Neuronal stem cell (in vitro differentiated cells): ENCODE measurements at regions not wholly inside any gene's neighbourhood (a gene's known extent, or its start where the extent isn't known, plus 50 kb on each side); places are given as distances from the start of the nearest gene placed in this dataset.

Experiments
- DNase-seq: peaks from one replicate; pipeline ENCODE4 v3.0.0-alpha.2; 2013; ENCODE audit warnings: low spot score
- H2AFZ ChIP-seq: one replicate; pipeline ENCODE4 v1.6.1; 2013; ENCODE audit warnings: mild to moderate bottlenecking, low read length, inconsistent platforms
- H2AK5ac ChIP-seq: 2 replicates; pipeline ENCODE4 v1.6.1; 2013; ENCODE audit warnings: low read depth, mild to moderate bottlenecking, inconsistent platforms, low read length, moderate library complexity, mixed read lengths
- H2BK120ac ChIP-seq: 2 replicates; pipeline ENCODE4 v1.6.1; 2013; ENCODE audit warnings: low read depth, mild to moderate bottlenecking, inconsistent platforms, low read length, moderate library complexity, mixed read lengths
- H2BK12ac ChIP-seq: one replicate; pipeline ENCODE4 v1.6.1; 2013; ENCODE audit warnings: low read length, inconsistent platforms
- H2BK15ac ChIP-seq: 2 replicates; pipeline ENCODE4 v1.6.1; 2013; ENCODE audit warnings: mild to moderate bottlenecking, low read length, inconsistent platforms, mixed read lengths
- H2BK5ac ChIP-seq: one replicate; pipeline ENCODE4 v1.6.1; 2013; ENCODE audit warnings: inconsistent platforms, mild to moderate bottlenecking, low read length, moderate library complexity
- H3K14ac ChIP-seq: one replicate; pipeline ENCODE4 v1.6.1; 2013; ENCODE audit warnings: low read length, inconsistent platforms
- H3K18ac ChIP-seq: 2 replicates; pipeline ENCODE4 v1.6.1; 2013; ENCODE audit warnings: low read length, inconsistent platforms
- H3K23ac ChIP-seq: 2 replicates; pipeline ENCODE4 v1.6.1; 2013; ENCODE audit warnings: low read depth, mild to moderate bottlenecking, mixed read lengths, low read length, inconsistent platforms; ENCODE audit not compliant: poor library complexity
- H3K27ac ChIP-seq: replicated peaks from 3 replicates; pipeline ENCODE4 v1.5.1; 2013; ENCODE audit warnings: low read length, inconsistent platforms
- H3K27me3 ChIP-seq, 3 experiments: 2 replicates each; pipeline ENCODE4 v1.6.1; 2013; ENCODE audit warnings: low read length in 3 of 3, mild to moderate bottlenecking in 2 of 3, inconsistent platforms in 1 of 3, low read depth in 1 of 3, mixed read lengths in 1 of 3, moderate library complexity in 1 of 3; ENCODE audit not compliant: control insufficient read depth in 3 of 3, insufficient read depth in 3 of 3
- H3K36me3 ChIP-seq, 2 donors: replicated peaks in 1 of 2; 2 replicates each; pipeline ENCODE4 v1.6.1; 2013; ENCODE audit warnings: low read length in 2 of 2; ENCODE audit not compliant: control insufficient read depth in 2 of 2, insufficient read depth in 2 of 2
- H3K4ac ChIP-seq: 2 replicates; pipeline ENCODE4 v1.6.1; 2013; ENCODE audit warnings: inconsistent platforms, mild to moderate bottlenecking, low read length, moderate library complexity
- H3K4me1 ChIP-seq, 2 donors: 1 replicate in 1 of 2; 2 replicates in 1 of 2; pipeline ENCODE4 v1.6.1; 2013; ENCODE audit warnings: low read length in 2 of 2, low read depth in 1 of 2; ENCODE audit not compliant: control insufficient read depth in 2 of 2, insufficient read depth in 1 of 2
- H3K4me2 ChIP-seq: one replicate; pipeline ENCODE4 v1.6.1; 2013; ENCODE audit warnings: mild to moderate bottlenecking, low read length, inconsistent platforms; ENCODE audit not compliant: insufficient read depth, poor library complexity, severe bottlenecking
- H3K4me3 ChIP-seq, 2 donors: 2 replicates each; pipeline ENCODE4 v1.5.1; 2013; ENCODE audit warnings: low read length in 2 of 2, mild to moderate bottlenecking in 2 of 2, inconsistent platforms in 1 of 2, moderate library complexity in 1 of 2
- H3K79me1 ChIP-seq: one replicate; pipeline ENCODE4 v1.6.1; 2013; ENCODE audit warnings: low read depth, mild to moderate bottlenecking, inconsistent platforms, low read length, moderate library complexity
- H3K9ac ChIP-seq: one replicate; pipeline ENCODE4 v1.6.1; 2013; ENCODE audit warnings: mild to moderate bottlenecking, low read depth, low read length, inconsistent platforms; ENCODE audit not compliant: poor library complexity
- H3K9me3 ChIP-seq, 2 donors: replicated peaks in 1 of 2; 2 replicates each; pipeline versions ENCODE3 to v1.6.1; 2013; ENCODE audit warnings: low read length in 2 of 2, mild to moderate bottlenecking in 2 of 2, inconsistent platforms in 1 of 2, low read depth in 1 of 2, mixed read lengths in 1 of 2, moderate library complexity in 1 of 2; ENCODE audit not compliant: control insufficient read depth in 2 of 2, insufficient read depth in 1 of 2
- H4K8ac ChIP-seq: one replicate; pipeline ENCODE4 v1.6.1; 2013; ENCODE audit warnings: low read depth, mild to moderate bottlenecking, inconsistent platforms, low read length, moderate library complexity
- H4K91ac ChIP-seq: one replicate; pipeline ENCODE4 v1.6.1; 2013; ENCODE audit warnings: low read length, low read depth, mild to moderate bottlenecking, inconsistent platforms; ENCODE audit not compliant: poor library complexity
- WGBS, 2 donors: extraction: QIAGEN DNeasy Blood & Tissue Kit; methylation state at CpG; one replicate each; pipeline ENCODE4 v1.1.7; 2013; ENCODE audit warnings: missing lambda C conversion rate in 2 of 2, mixed read lengths in 1 of 2; ENCODE audit not compliant: insufficient read length in 2 of 2, insufficient replicate concordance in 1 of 2; ENCODE audit errors: extremely low coverage in 2 of 2; 5-methylcytosine and 5-hydroxymethylcytosine counted together

GRCh38 chr3:197365586-197365985 is 67.2 kb upstream of the DLG1 start:
- Histone ChIP-seq H3K23ac (no peak overlapping the region), H3K36me3 (no peaks in the 10 kb centered on the region), H2BK15ac (no peak overlapping the region), H3K14ac (no peak overlapping the region), H4K91ac (no peak overlapping the region), H3K4me3 (no peak overlapping the region), H3K4ac (no peak overlapping the region), H3K27me3 (peaks cover 0 to 7% (median 0%) of the 10 kb centered on the region in 3 experiments), H2BK5ac (no peak overlapping the region), H3K4me2 (no peak overlapping the region), H2BK120ac (no peak overlapping the region), H3K4me1 (peaks cover 16 to 33% of the 10 kb centered on the region in 2 donors), H3K9ac (no peak overlapping the region), H4K8ac (no peak overlapping the region), H2BK12ac (no peak overlapping the region), H3K79me1 (no peaks in the 10 kb centered on the region), H2AK5ac (no peak overlapping the region), H2AFZ (no peak overlapping the region), H3K27ac (no peak overlapping the region), H3K18ac (no peak overlapping the region), H3K9me3 (peaks cover 0 to 2% of the 10 kb centered on the region in 2 donors)
- no peak for DNase-seq
- WGBS, 2 donors, result no CpG with 5 or more reads among the region's 4 CpGs

DNA sequence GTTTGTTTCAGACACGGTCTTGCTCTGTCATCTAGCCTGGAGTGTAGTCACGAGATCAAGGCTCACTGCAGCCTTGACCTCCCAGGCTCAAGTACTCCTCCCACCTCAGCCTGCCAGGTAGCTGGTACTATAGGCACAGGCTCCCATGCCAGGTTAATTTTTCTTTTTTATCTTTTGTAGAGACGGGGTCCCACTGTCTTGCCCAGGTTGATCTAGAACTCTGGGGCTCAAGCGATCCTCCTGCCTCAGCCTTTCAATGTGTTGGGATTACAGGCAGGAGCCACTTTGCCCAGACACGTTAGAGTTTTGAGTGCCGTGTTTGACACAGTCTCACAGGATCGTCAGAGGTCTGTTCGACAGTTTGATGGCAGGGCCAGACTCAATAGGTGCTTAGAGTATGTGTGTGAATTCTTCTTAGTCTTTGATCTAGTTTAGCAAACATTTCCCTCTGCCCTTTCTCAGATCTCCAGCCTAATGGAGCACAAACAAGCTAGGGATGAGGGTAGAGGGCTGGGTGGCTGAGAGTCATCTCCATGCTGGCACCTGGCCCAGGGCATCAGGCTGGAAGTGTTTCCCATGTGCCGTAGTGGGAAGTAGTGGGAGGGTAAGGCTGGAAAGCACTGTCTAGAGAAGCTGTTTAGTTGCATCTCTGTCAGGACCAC is 66.1 kb upstream of the DLG1 start:
- DNase-seq, result no peak
- peak overlapping the region; percentile 4 for H2AK5ac ChIP-seq
- no CpG with 5 or more reads among the region's 9 CpGs for WGBS, 2 donors

GRCh38 chr3:197363553-197364409 is 65.4 kb upstream of the DLG1 start:
- Histone ChIP-seq H2BK12ac (no peak overlapping the region), H2AK5ac (no peak overlapping the region), H3K14ac (no peak overlapping the region), H4K8ac (no peak overlapping the region), H3K4me1 (peaks cover 12 to 32% of the 10 kb centered on the region in 2 donors), H3K9me3 (peaks cover 7 to 8% of the 10 kb centered on the region in 2 donors), H2BK120ac (no peak overlapping the region), H4K91ac (no peak overlapping the region), H3K23ac (no peak overlapping the region), H3K27ac (peak overlapping the region; percentile 57), H3K36me3 (no peaks in the 10 kb centered on the region), H3K4me2 (no peak overlapping the region), H3K9ac (no peak overlapping the region), H2BK5ac (no peak overlapping the region), H2BK15ac (no peak overlapping the region), H3K79me1 (no peaks in the 10 kb centered on the region), H2AFZ (peak overlapping the region; percentile 80), H3K4me3 (no peak overlapping the region), H3K27me3 (peaks cover 0 to 7% (median 0%) of the 10 kb centered on the region in 3 experiments), H3K4ac (no peak overlapping the region), H3K18ac (peak overlapping the region; percentile 4)
- WGBS, 2 donors, result no CpG with 5 or more reads among the region's 14 CpGs
- DNase-seq, result no peak

More for the DNA sequence above, 66.1 kb upstream of the DLG1 start:
- H3K4me3 ChIP-seq, result no peak overlapping the region
- H3K36me3 ChIP-seq, result no peaks in the 10 kb centered on the region
- no peak overlapping the region for H3K4ac ChIP-seq
- peak overlapping the region; percentile 20 for H2BK5ac ChIP-seq
- H3K9me3 ChIP-seq, result peaks cover 4 to 7% of the 10 kb centered on the region in 2 donors
- H3K14ac ChIP-seq, result no peak overlapping the region
- no peak overlapping the region for H3K4me2 ChIP-seq
- no peak overlapping the region for H4K91ac ChIP-seq
- no peak overlapping the region for H2BK120ac ChIP-seq
- peaks cover 12 to 33% of the 10 kb centered on the region in 2 donors for H3K4me1 ChIP-seq
- H2BK12ac ChIP-seq, result peak overlapping the region; percentile 47
- no peaks in the 10 kb centered on the region for H3K79me1 ChIP-seq
- H2AFZ ChIP-seq, result peak overlapping the region; percentile 80
- H3K27me3 ChIP-seq, result peaks cover 0 to 7% (median 0%) of the 10 kb centered on the region in 3 experiments
- H2BK15ac ChIP-seq, result no peak overlapping the region
- H3K23ac ChIP-seq, result no peak overlapping the region
- H3K9ac ChIP-seq, result no peak overlapping the region
- H3K27ac ChIP-seq, result peak overlapping the region; percentile 13
- H3K18ac ChIP-seq, result peak overlapping the region; percentile 44
- H4K8ac ChIP-seq, result peak overlapping the region; percentile 30

DNA sequence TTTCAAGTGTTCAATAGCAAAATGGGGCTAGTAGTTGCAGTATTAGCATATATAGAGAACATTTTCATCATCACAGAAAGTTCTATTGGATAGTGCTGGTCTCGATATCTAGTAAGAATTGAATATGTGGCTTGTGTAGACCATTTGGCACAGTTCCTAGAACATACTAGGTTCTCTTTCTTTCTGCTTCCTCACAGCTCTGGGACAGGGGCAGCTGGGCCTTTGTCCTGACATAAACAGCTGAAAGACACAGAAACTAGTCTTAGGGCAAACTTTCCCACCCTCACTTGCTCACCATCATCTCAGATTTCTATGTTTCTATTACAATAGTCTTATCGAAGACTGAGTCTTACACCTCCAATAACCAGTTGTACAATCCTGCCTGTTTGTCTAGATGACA is 63.7 kb upstream of the DLG1 start:
- no peak overlapping the region for H2BK5ac ChIP-seq
- H4K91ac ChIP-seq, result no peak overlapping the region
- no peak overlapping the region for H4K8ac ChIP-seq
- no peak overlapping the region for H3K9ac ChIP-seq
- H3K36me3 ChIP-seq, result no peaks in the 10 kb centered on the region
- H2BK120ac ChIP-seq, result no peak overlapping the region
- H3K27ac ChIP-seq, result no peak overlapping the region
- H2AFZ ChIP-seq, result no peak overlapping the region
- no peak overlapping the region for H3K14ac ChIP-seq
- H2BK15ac ChIP-seq, result no peak overlapping the region
- H3K79me1 ChIP-seq, result no peaks in the 10 kb centered on the region
- no peak overlapping the region for H3K23ac ChIP-seq
- no peak overlapping the region for H3K18ac ChIP-seq
- peaks cover 4 to 17% of the 10 kb centered on the region in 2 donors for H3K4me1 ChIP-seq
- H3K9me3 ChIP-seq, result peaks cover 9 to 12% of the 10 kb centered on the region in 2 donors
- H3K4me2 ChIP-seq, result no peak overlapping the region
- no peak for DNase-seq
- H2AK5ac ChIP-seq, result no peak overlapping the region
- no peak overlapping the region for H3K4ac ChIP-seq
- no CpG with 5 or more reads among the region's 2 CpGs for WGBS, 2 donors
- H2BK12ac ChIP-seq, result no peak overlapping the region
- no peak overlapping the region for H3K4me3 ChIP-seq
- peaks cover 0 to 7% (median 0%) of the 10 kb centered on the region in 3 experiments for H3K27me3 ChIP-seq
